GM23338 (cell line): ENCODE measurements at regions not wholly inside any gene's neighbourhood (a gene's known extent, or its start where the extent isn't known, plus 50 kb on each side); places are given as distances from the start of the nearest gene placed in this dataset.

Source experiments
- ATAC-seq: fragments of 200-7000 bp; cut with Tn5 transposase; 3 replicates; pipeline ENCODE4 v1.9.1; 2020
- DNase-seq: peaks from one replicate; pipeline ENCODE4 v3.0.0-alpha.2; 2015; ENCODE audit warnings: low spot score
- H2AFZ ChIP-seq: fragments of 200-600 bp; sonication (generic); 2 replicates; pipeline ENCODE4 v1.8.0; 2016; ENCODE audit warnings: antibody characterized with exemption, mild to moderate bottlenecking, moderate library complexity
- H3F3A ChIP-seq: fragments of 200-600 bp; sonication (generic); replicated peaks from 2 replicates; pipeline ENCODE4 v1.8.0; 2017; ENCODE audit warnings: antibody characterized with exemption, mixed run types, low read depth
- H3K27ac ChIP-seq: fragments of 200-600 bp; sonication (generic); 2 replicates; pipeline ENCODE4 v1.6.1; 2016; ENCODE audit warnings: low read depth
- H3K27me3 ChIP-seq: fragments of 200-600 bp; sonication (generic); 2 replicates; pipeline ENCODE4 v1.8.0; 2016; ENCODE audit warnings: mild to moderate bottlenecking, mixed run types, moderate library complexity; ENCODE audit not compliant: insufficient read depth
- H3K36me3 ChIP-seq: fragments of 200-600 bp; sonication (generic); 2 replicates; pipeline ENCODE4 v1.8.0; 2016; ENCODE audit warnings: mild to moderate bottlenecking; ENCODE audit not compliant: insufficient read depth
- H3K4me1 ChIP-seq: fragments of 200-600 bp; sonication (generic); 2 replicates; pipeline ENCODE4 v1.8.0; 2016; ENCODE audit warnings: mild to moderate bottlenecking, moderate library complexity; ENCODE audit not compliant: insufficient read depth
- H3K4me2 ChIP-seq: fragments of 200-600 bp; sonication (generic); 2 replicates; pipeline ENCODE4 v1.7.1; 2017; ENCODE audit warnings: mixed run types
- H3K4me3 ChIP-seq: fragments of 200-600 bp; sonication (generic); 2 replicates; pipeline ENCODE4 v1.6.1; 2016; ENCODE audit warnings: mixed run types
- H3K79me2 ChIP-seq: fragments of 200-600 bp; sonication (generic); replicated peaks from 2 replicates; pipeline ENCODE4 v1.8.0; 2017; ENCODE audit warnings: mild to moderate bottlenecking; ENCODE audit not compliant: insufficient read depth
- H3K9me2 ChIP-seq: fragments of 200-600 bp; sonication (generic); 2 replicates; pipeline ENCODE4 v1.8.0; 2017; ENCODE audit not compliant: insufficient read depth
- H4K20me1 ChIP-seq: fragments of 200-600 bp; sonication (generic); replicated peaks from 2 replicates; pipeline ENCODE4 v1.8.0; 2017; ENCODE audit warnings: mild to moderate bottlenecking; ENCODE audit not compliant: insufficient read depth
- H3K27ac Mint-ChIP-seq: 2 replicates; pipeline ENCODE4 v1.8.0; 2020; ENCODE audit warnings: inconsistent platforms, mild to moderate bottlenecking, moderate library complexity, mixed read lengths
- H3K27me3 Mint-ChIP-seq: 3 replicates; pipeline ENCODE4 v1.8.0; 2022; ENCODE audit warnings: low read depth, mild to moderate bottlenecking, moderate library complexity, mixed read lengths, inconsistent platforms; ENCODE audit not compliant: insufficient read depth, poor library complexity
- H3K36me3 Mint-ChIP-seq: 3 replicates; pipeline ENCODE4 v1.8.0; 2021; ENCODE audit warnings: low read depth, mild to moderate bottlenecking, inconsistent platforms, moderate library complexity, mixed read lengths
- H3K4me1 Mint-ChIP-seq: 3 replicates; pipeline ENCODE4 v1.8.0; 2020; ENCODE audit warnings: mild to moderate bottlenecking, inconsistent platforms, mixed read lengths
- H3K4me3 Mint-ChIP-seq: 3 replicates; pipeline ENCODE4 v1.8.0; 2021; ENCODE audit warnings: moderate library complexity, mild to moderate bottlenecking, inconsistent platforms, mixed read lengths
- H3K9me3 Mint-ChIP-seq: 3 replicates; pipeline ENCODE4 v1.8.0; 2020; ENCODE audit warnings: moderate library complexity, mild to moderate bottlenecking, inconsistent platforms, mixed read lengths
- CREB1 ChIP-seq: fragments of 250-450 bp; sonication (Bioruptor Pico); IDR thresholded peaks from 2 replicates; pipeline ENCODE4 v1.5.0; 2020; ENCODE audit warnings: low read depth, mild to moderate bottlenecking, moderate library complexity
- CTCF ChIP-seq, 2 experiments: fragments of 200-600 bp in 1 of 2; sonication (generic) in 1 of 2; conservative IDR thresholded peaks; 2 replicates each; pipeline versions ENCODE4 v1.5.1 to v1.6.1; 2016 to 2017; ENCODE audit warnings: antibody characterized with exemption in 2 of 2, low read depth in 2 of 2, mild to moderate bottlenecking in 2 of 2, moderate library complexity in 1 of 2
- ETS1 ChIP-seq: IDR thresholded peaks from 2 replicates; pipeline ENCODE4 v1.6.1; 2016; ENCODE audit warnings: antibody characterized with exemption
- EZH2 ChIP-seq: fragments of 200-600 bp; sonication (generic); IDR thresholded peaks from one replicate; pipeline ENCODE4 v1.8.0; 2017; ENCODE audit warnings: antibody characterized with exemption, mild to moderate bottlenecking, low read depth; ENCODE audit not compliant: unreplicated experiment
- EZH2phosphoT487 ChIP-seq: fragments of 200-600 bp; sonication (generic); IDR thresholded peaks from one replicate; pipeline ENCODE4 v1.8.1; 2018; ENCODE audit warnings: antibody characterized with exemption; ENCODE audit not compliant: unreplicated experiment
- JUNB ChIP-seq: IDR thresholded peaks from one replicate; pipeline ENCODE4 v1.6.1; 2016; ENCODE audit warnings: antibody characterized with exemption; ENCODE audit not compliant: unreplicated experiment
- NANOG ChIP-seq: IDR thresholded peaks from 2 replicates; pipeline ENCODE4 v1.6.1; 2016; ENCODE audit warnings: antibody characterized with exemption, borderline replicate concordance
- POLR2AphosphoS5 ChIP-seq: IDR thresholded peaks from 2 replicates; pipeline ENCODE4 v1.6.1; 2016; ENCODE audit warnings: antibody characterized with exemption, low read depth
- REST ChIP-seq: IDR thresholded peaks from one replicate; pipeline ENCODE4 v1.6.1; 2018; ENCODE audit warnings: antibody characterized with exemption; ENCODE audit not compliant: unreplicated experiment
- STAT1 ChIP-seq: IDR thresholded peaks from one replicate; pipeline ENCODE4 v1.6.1; 2016; ENCODE audit warnings: antibody characterized with exemption; ENCODE audit not compliant: unreplicated experiment
- ZNF114 ChIP-seq: fragments of 250-450 bp; sonication (Bioruptor Pico); IDR thresholded peaks from 2 replicates; pipeline ENCODE4 v1.5.0; 2020; ENCODE audit warnings: mild to moderate bottlenecking, moderate library complexity
- ZNF331 ChIP-seq: fragments of 250-450 bp; sonication (Bioruptor Pico); IDR thresholded peaks from 2 replicates; pipeline ENCODE4 v1.5.0; 2020; ENCODE audit warnings: low read depth, mild to moderate bottlenecking, moderate library complexity

GRCh38 chr1:94725566-94725965, 94.6 kb upstream of the SLC44A3 start (continued):
- TF ChIP-seq CTCF (conservative IDR thresholded peaks at IDR 0.05; ENCODE audit: low read depth in 2 of 2) (no peak), EZH2phosphoT487 (no peak), REST (no peak), NANOG (no peak)

GRCh38 chr1:94723894-94724293, 96.3 kb upstream of the SLC44A3 start:
- H3K4me3 ChIP-seq = no peak overlapping the region
- no peaks in the 10 kb centered on the region for H3K27me3 Mint-ChIP-seq
- H3K4me1 Mint-ChIP-seq = peaks cover 4% of the 10 kb centered on the region; the same call in 1 of the 3 replicates
- no peak overlapping the region for H2AFZ ChIP-seq
- H3F3A ChIP-seq = no peaks in the 10 kb centered on the region
- no peaks in the 10 kb centered on the region for H4K20me1 ChIP-seq
- no peaks in the 10 kb centered on the region for H3K9me3 Mint-ChIP-seq
- no peaks in the 10 kb centered on the region for H3K4me1 ChIP-seq
- no peaks in the 10 kb centered on the region for H3K9me2 ChIP-seq
- no peaks in the 10 kb centered on the region for H3K36me3 ChIP-seq
- no peaks in the 10 kb centered on the region for H3K79me2 ChIP-seq
- H3K27ac ChIP-seq = no peak overlapping the region
- no peaks in the 10 kb centered on the region for H3K36me3 Mint-ChIP-seq
- H3K27me3 ChIP-seq = no peaks in the 10 kb centered on the region
- DNase-seq (no peak), ATAC-seq (no peak)
- no peak overlapping the region for H3K27ac Mint-ChIP-seq
- no peak overlapping the region for H3K4me3 Mint-ChIP-seq
- H3K4me2 ChIP-seq = no peak overlapping the region
- no peak for TF ChIP-seq CREB1
- TF ChIP-seq ETS1 = no peak
- TF ChIP-seq STAT1 = no peak
- no peak for TF ChIP-seq EZH2
- TF ChIP-seq JUNB = no peak
- no peak for TF ChIP-seq NANOG
- TF ChIP-seq EZH2phosphoT487 = no peak
- TF ChIP-seq CTCF (conservative IDR thresholded peaks at IDR 0.05; ENCODE audit: low read depth in 2 of 2) = no peak
- TF ChIP-seq REST = no peak
- TF ChIP-seq ZNF114 = no peak
- no peak for TF ChIP-seq POLR2AphosphoS5
- TF ChIP-seq ZNF331 (CRISPR knock-in tag) = no peak
